ENCODE measurements at regions not wholly inside any gene's neighbourhood (a gene's known extent, or its start where the extent isn't known, plus 50 kb on each side); places are given as distances from the start of the nearest gene placed in this dataset.

- TF ChIP-seq CTCF (IDR thresholded peaks at IDR 0.05) (no peak), ZFX (IDR thresholded peaks at IDR 0.05; ENCODE audit: borderline replicate concordance) (no peak)
These were observed 109.0 kb upstream of the ATP10B start for GRCh38 chr5:160961038-160961437.

Data from 22Rv1 (cell line).